HL-60 (cell line): ENCODE measurements at regions not wholly inside any gene's neighbourhood (a gene's known extent, or its start where the extent isn't known, plus 50 kb on each side); places are given as distances from the start of the nearest gene placed in this dataset.
"Not testable (repeated sequence)": the region's sequence is repeated elsewhere in the genome, so short reads cannot be mapped to it uniquely, and the experiment has no call there.

ENCODE experiments used
- DNase-seq, 2 experiments: peaks; one replicate each; pipeline ENCODE4 v3.0.0-alpha.2; 2010 to 2020; ENCODE audit warnings: low read depth in 1 of 2, low spot score in 1 of 2
- H3K27ac ChIP-seq: fragments of 250-450 bp; sonication (Bioruptor Pico); replicated peaks from 2 replicates; pipeline ENCODE4 v1.5.1; 2020; ENCODE audit warnings: mild to moderate bottlenecking, moderate library complexity
- H3K27me3 ChIP-seq: fragments of 250-450 bp; sonication (Bioruptor Pico); 2 replicates; pipeline ENCODE4 v1.5.1; 2021; ENCODE audit warnings: mild to moderate bottlenecking, moderate library complexity; ENCODE audit not compliant: insufficient read depth, poor library complexity, severe bottlenecking
- H3K4me3 ChIP-seq: replicated peaks from 2 replicates; pipeline ENCODE4 v1.5.1; 2011; ENCODE audit warnings: mild to moderate bottlenecking, control low read depth, low read length; ENCODE audit not compliant: insufficient read depth
- GABPA ChIP-seq: IDR thresholded peaks from 2 replicates; pipeline ENCODE4 v1.6.1; 2012; ENCODE audit warnings: low read depth
- POLR2AphosphoS5 ChIP-seq: IDR thresholded peaks from 2 replicates; pipeline ENCODE4 v1.6.1; 2012; ENCODE audit warnings: low read depth
- REST ChIP-seq: IDR thresholded peaks from 2 replicates; pipeline ENCODE4 v1.6.1; 2012; ENCODE audit warnings: low read depth; ENCODE audit not compliant: insufficient replicate concordance
- SPI1 ChIP-seq: IDR thresholded peaks from 2 replicates; pipeline ENCODE4 v1.6.1; 2012; ENCODE audit warnings: low read depth, mild to moderate bottlenecking, borderline replicate concordance
- TF ChIP-seq, protein P1 (sequence below): IDR thresholded peaks from one replicate; pipeline ENCODE4 v1.5.1; 2011; ENCODE audit warnings: low read length, control low read depth, inconsistent platforms; ENCODE audit not compliant: insufficient read depth

GRCh38 chr5:11392-11791 is 80.6 kb upstream of the PLEKHG4B start:
- H3K27me3 ChIP-seq, DNase-seq, H3K27ac ChIP-seq, H3K4me3 ChIP-seq: not testable (repeated sequence)

- no peak overlapping the region for H3K27ac ChIP-seq
- DNase-seq = no peak
- no peak overlapping the region for H3K4me3 ChIP-seq
- no peaks in the 10 kb centered on the region for H3K27me3 ChIP-seq
- TF ChIP-seq, protein P1, sequence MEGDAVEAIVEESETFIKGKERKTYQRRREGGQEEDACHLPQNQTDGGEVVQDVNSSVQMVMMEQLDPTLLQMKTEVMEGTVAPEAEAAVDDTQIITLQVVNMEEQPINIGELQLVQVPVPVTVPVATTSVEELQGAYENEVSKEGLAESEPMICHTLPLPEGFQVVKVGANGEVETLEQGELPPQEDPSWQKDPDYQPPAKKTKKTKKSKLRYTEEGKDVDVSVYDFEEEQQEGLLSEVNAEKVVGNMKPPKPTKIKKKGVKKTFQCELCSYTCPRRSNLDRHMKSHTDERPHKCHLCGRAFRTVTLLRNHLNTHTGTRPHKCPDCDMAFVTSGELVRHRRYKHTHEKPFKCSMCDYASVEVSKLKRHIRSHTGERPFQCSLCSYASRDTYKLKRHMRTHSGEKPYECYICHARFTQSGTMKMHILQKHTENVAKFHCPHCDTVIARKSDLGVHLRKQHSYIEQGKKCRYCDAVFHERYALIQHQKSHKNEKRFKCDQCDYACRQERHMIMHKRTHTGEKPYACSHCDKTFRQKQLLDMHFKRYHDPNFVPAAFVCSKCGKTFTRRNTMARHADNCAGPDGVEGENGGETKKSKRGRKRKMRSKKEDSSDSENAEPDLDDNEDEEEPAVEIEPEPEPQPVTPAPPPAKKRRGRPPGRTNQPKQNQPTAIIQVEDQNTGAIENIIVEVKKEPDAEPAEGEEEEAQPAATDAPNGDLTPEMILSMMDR = no peak
- TF ChIP-seq REST (no peak), POLR2AphosphoS5 (no peak), GABPA (no peak), SPI1 (no peak)
These were observed 80.1 kb upstream of the PLEKHG4B start for GRCh38 chr5:11898-12297.

GRCh38 chr5:13234-13633 is 78.7 kb upstream of the PLEKHG4B start:
- H3K27me3 ChIP-seq = no peaks in the 10 kb centered on the region
- no peak overlapping the region for H3K4me3 ChIP-seq
- H3K27ac ChIP-seq = no peak overlapping the region
- TF ChIP-seq GABPA (no peak), POLR2AphosphoS5 (no peak), REST (no peak), SPI1 (no peak)
- TF ChIP-seq, protein P1 = no peak
- DNase-seq = no peak

GRCh38 chr5:14676-15075 is 77.3 kb upstream of the PLEKHG4B start:
- not testable (repeated sequence) for H3K27me3 ChIP-seq, H3K4me3 ChIP-seq, H3K27ac ChIP-seq, DNase-seq

DNA sequence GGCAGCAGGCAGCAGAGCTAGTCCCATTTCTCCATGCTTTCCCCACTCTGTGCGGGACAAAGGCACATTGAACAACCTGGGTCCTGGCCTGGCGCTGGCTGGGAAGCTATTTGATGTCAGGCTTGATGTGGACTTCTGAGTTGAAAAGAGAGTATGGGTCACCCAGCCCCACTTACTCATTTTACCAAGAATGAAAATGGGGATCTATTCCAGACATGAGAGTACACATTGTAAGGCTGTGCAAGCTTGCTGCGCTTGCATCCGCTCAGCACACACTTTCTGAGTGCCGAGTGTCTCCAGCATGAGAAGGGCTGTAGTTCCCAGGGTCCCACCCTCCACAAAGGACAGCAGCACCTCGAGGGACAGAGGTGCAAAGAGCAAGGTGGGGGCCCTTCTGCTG is 71.7 kb upstream of the PLEKHG4B start:
- H3K27ac ChIP-seq, H3K27me3 ChIP-seq, DNase-seq, H3K4me3 ChIP-seq: not testable (repeated sequence)
